ENCODE measurements at regions not wholly inside any gene's neighbourhood (a gene's known extent, or its start where the extent isn't known, plus 50 kb on each side); places are given as distances from the start of the nearest gene placed in this dataset.

- no peak for TF ChIP-seq ARID4B (CRISPR knock-in tag; IDR thresholded peaks at IDR 0.05; ENCODE audit: borderline replicate concordance)
- TF ChIP-seq ZNF219 (CRISPR knock-in tag; IDR thresholded peaks at IDR 0.05; ENCODE audit: borderline replicate concordance): no peak
- TF ChIP-seq STAT6 (CRISPR knock-in tag; conservative IDR thresholded peaks at IDR 0.05; ENCODE audit: low read depth): no peak
- TF ChIP-seq FOXJ3 (CRISPR knock-in tag; IDR thresholded peaks at IDR 0.05; ENCODE audit: borderline replicate concordance): no peak
- no peak for TF ChIP-seq ZMAT4 (CRISPR knock-in tag; IDR thresholded peaks at IDR 0.05)
- no peak for TF ChIP-seq PREB (CRISPR knock-in tag; IDR thresholded peaks at IDR 0.05; ENCODE audit: borderline replicate concordance)
- TF ChIP-seq NR2C2 (CRISPR knock-in tag; IDR thresholded peaks at IDR 0.05): no peak
- no peak for TF ChIP-seq NFYB (CRISPR knock-in tag; conservative IDR thresholded peaks at IDR 0.05; ENCODE audit: low read depth)
- 0 out of 2 replicates have a peak, but pooled peaks have one; percentile 42 for TF ChIP-seq SP1 (CRISPR knock-in tag; conservative IDR thresholded peaks at IDR 0.05)
- peak; percentile 59; the same call in 1 of the 2 replicates for TF ChIP-seq TEAD1 (CRISPR knock-in tag; IDR thresholded peaks at IDR 0.05)
- TF ChIP-seq SMAD4 (CRISPR knock-in tag; IDR thresholded peaks at IDR 0.05): no peak
- peak; percentile 81; the same call in 1 of the 2 replicates for TF ChIP-seq ZNF671 (CRISPR knock-in tag; IDR thresholded peaks at IDR 0.05)
- TF ChIP-seq ZNF512 (CRISPR knock-in tag; IDR thresholded peaks at IDR 0.05; ENCODE audit: borderline replicate concordance): no peak
- peak; percentile 82 for TF ChIP-seq EMX1 (CRISPR knock-in tag; IDR thresholded peaks at IDR 0.05)
- TF ChIP-seq ZNF416 (CRISPR knock-in tag; IDR thresholded peaks at IDR 0.05): 0 out of 2 replicates have a peak, but pooled peaks have one; percentile 39
- no peak for TF ChIP-seq JAZF1 (CRISPR knock-in tag; IDR thresholded peaks at IDR 0.05)
- no peak for TF ChIP-seq USF1 (CRISPR knock-in tag; IDR thresholded peaks at IDR 0.05)
- TF ChIP-seq ERG (CRISPR knock-in tag; IDR thresholded peaks at IDR 0.05): peak; percentile 89
- no peak for TF ChIP-seq CREM (CRISPR knock-in tag; IDR thresholded peaks at IDR 0.05)
- no peak for TF ChIP-seq E2F1 (CRISPR knock-in tag; IDR thresholded peaks at IDR 0.05)
- TF ChIP-seq OVOL2 (CRISPR knock-in tag; IDR thresholded peaks at IDR 0.05; ENCODE audit: borderline replicate concordance): no peak
- no peak for TF ChIP-seq ZNF281 (CRISPR knock-in tag; IDR thresholded peaks at IDR 0.05)
Observed at GRCh38 chr11:122559734-122560382, 95.7 kb upstream of the UBASH3B start (continued).

Measured in WTC11 (cell line).